ENCODE measurements at regions not wholly inside any gene's neighbourhood (a gene's known extent, or its start where the extent isn't known, plus 50 kb on each side); places are given as distances from the start of the nearest gene placed in this dataset.
"Not testable (repeated sequence)": the region's sequence is repeated elsewhere in the genome, so short reads cannot be mapped to it uniquely, and the experiment has no call there.

DNA sequence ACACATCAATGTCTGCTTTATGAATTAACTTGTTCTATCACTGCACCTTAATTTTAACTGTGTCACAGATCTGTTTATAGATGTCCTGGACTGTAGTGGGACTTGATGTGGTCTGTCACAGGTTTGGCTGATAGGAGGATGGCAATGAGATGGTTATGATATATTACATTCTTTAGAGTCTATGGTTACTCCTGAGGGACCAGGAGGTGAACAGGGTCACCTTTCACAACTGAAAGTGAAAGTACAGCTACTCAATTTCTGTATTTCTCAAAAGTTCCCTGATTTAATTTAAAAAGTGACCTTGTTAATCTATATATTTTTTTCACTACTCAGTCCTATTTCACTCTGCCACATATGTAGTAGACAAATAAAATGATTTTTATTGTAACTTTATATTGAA is 1284.1 kb upstream of the GYPC start:
- DNase-seq, result no peak

DNA sequence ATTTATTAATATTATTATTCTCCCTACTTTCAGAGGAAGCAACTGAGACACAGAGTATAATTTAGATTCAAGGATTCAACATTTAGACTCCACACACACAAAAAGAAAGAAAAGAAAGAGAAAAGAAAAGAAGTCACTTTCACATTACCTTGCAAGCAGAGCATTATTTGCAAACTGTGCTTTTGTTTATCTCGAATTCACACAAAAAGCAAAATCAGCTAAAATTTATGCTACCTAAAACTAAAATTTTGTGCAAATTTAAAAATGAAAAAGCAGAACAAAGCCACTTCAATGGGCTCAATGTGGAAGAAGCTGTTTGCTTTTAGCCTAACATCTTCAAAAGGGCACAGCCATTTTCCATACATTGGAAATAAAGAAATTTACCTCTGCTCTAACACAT is 1282.7 kb upstream of the GYPC start:
- DNase-seq, result no peak

GRCh38 chr2:125386074-125386473 is 1269.9 kb upstream of the GYPC start:
- DNase-seq, result no peak

DNA sequence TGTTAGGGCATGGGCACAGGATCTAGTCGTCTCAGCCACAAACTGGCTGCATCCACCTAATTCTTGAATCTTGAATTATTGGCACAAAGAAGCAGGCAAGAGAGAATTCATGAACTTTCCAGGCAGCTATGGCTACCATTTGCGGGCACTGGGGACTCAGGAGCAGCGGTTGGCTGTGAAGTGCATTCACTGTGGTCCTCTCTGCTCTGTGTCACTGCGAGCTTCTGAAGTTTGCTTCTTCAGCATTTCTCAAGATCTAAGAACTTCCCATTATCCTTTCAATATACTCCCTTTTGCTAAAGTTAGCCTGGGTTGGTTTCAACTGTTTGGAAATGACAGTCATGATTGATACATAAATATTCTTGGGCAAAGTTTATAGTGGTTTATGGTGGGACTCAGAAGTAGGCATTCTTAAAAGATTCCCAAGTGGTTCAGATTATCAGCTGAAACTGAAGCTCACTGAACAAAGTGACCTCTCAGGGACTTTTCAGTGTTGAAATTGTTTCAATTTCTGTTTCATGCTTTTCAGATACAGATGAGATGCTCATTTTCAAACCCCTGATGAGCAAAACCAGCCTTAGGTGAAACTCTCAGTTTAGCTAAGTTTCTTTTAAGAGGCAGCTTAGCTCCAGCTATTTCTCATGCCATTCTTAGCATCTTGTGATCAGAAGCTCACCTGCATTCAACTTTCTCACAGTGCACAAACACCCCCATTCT is 1258.3 kb upstream of the GYPC start:
- no peak for DNase-seq

DNA sequence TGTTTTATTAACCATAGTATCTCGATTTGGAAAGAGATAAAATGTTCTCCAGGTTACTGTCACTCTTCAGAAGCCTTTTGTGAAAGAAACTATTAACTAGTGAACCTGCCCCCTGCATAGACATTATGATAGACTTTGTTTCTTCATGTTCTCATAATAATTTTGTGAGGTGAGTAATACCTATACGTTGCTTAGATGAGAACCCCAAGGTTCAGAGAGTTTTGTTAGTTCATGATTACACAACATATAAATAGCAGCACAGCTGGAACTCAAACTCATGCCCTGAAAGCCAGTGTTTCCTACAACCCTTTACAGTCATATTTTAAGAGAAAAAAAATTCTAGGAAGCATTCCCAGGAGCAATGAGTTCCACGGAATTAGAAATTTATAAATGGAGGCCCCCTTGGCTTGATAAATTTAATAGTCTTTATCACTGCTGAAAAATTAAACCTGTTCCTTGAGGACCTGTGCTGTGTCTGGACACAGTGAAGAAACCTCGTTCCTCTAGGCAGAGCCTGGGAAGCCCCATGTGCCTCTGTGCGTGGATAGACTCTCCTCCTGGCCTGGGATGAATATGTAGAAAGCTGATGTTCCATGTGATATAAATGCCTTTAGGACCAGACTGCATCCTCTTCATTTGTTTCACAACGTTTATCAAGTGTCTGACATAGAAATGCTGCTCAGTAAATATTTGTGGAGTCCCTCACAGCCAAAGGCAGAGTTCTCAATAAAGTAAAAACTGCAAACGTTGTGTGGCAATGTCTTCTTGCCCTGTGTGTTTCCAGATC is 1257.0 kb upstream of the GYPC start:
- no peak for DNase-seq

DNA sequence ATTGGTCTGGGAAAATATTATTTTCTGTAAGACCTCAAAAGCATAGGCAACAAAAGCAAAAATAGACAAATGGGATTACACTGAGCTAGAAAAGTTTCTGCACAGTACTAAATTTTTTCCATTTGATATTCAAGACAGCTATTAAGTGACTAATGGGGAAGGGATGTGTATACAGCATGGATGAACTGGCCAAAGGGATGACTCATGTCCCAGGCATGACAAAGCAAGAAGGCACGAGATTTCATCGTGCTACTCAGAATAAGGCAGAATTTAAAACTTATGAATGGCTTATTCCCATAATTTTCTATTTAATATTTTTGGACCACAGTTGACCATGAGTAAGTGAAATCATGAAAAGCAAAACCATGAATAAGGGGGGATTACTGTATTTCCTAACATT is 1250.1 kb upstream of the GYPC start:
- no peak for DNase-seq

DNA sequence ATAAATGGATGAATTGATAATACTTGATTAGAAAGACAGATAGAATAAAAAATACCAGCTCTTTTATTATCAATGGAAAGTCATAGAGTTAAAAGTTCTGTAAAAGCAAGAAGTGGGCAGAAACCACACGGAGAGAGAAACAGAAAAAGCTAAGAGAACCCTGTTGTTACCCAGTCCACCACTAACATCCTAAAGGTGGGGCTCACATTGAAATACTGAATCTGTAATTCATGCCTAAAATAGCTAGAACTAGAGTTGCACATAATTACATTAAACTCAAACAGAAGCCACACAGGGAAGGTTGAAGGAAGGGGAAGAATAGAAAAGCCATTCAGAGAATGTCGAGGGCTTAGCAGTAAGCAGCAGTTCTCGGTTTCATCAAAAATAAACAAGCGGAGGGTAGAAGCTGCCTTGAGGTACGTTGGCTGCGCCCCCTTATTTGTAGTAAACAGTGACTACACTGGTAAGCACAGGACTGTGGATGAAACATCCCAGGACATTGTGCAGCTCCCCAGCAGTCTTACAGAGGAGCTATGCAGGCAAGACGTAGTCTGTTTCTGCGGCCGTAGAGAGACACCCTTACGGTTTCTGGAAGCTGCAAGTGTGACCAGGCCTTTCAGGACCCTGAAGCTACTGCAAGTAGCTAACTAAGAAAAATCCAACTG is 1247.0 kb upstream of the GYPC start:
- DNase-seq, result no peak

DNA sequence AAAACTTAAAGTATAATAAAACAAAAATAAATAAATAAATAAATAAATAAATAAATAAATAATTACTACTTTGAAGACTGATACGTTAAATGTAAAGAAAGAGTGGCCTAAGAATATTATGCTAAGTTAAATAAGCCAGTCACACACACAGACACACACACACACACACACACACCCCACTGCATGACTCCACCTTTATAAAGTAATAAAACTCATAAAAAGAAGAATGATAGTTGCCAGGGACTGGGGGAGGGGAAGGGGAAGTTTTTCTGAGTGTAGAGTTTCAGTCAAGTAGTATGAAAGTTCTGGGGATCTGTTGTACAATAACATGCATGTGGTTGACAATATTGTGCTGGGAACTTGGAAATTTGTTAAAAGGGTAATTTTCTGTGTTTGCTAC is 1237.5 kb upstream of the GYPC start:
- DNase-seq, result no peak

DNA sequence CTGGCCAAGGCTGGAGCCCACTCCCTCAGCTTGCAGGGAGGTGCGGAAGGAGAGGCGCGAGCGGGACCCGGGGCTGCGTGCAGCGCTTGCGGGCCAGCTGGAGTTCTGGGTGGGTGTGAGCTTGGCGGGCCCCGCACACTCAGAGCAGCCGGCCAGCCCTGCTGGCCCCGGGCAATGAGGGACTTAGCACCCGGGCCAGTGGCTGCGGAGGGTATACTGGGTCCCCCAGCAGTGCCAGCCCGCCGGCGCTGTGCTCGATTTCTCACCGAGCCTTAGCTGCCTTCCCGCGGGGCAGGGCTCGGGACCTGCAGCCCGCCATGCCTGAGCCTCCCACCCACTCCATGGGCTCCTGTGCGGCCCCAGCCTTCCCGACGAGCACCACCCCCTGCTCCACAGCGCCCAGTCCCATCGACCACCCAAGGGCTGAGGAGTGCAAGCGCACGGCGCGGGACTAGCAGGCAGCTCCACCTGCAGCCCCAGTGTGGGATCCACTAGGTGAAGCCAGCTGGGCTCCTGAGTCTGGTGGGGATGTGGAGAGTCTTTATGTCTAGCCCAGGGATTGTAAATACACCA is 1233.7 kb upstream of the GYPC start:
- not testable (repeated sequence) for DNase-seq

GRCh38 chr2:125424266-125424785 is 1231.6 kb upstream of the GYPC start:
- DNase-seq, result no peak

GRCh38 chr2:125427721-125428315 is 1228.1 kb upstream of the GYPC start:
- DNase-seq, result no peak

- no peak for DNase-seq
Observed at GRCh38 chr2:125444106-125444505, 1211.9 kb upstream of the GYPC start.

DNA sequence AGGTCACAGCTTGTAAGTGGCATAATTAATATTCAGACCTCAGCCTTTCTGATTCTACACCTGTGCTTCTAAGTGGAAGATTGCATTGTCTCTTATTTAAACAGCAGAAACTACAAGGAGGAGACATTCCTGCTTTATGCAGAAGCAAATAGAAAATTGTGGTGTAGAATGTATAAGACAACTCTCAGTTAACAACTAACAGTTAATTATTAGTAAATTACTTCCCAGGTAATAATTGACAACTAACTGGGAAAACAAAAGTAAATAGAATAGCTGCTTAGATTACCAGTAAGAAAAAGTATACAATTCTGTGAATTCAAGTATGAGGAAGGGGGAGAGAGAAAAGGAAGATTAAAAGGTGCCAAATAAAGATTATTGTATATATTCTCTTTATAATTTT is 1210.5 kb upstream of the GYPC start:
- DNase-seq, result no peak

- DNase-seq, result no peak
Observed at GRCh38 chr2:125450092-125450491, 1205.9 kb upstream of the GYPC start.

DNA sequence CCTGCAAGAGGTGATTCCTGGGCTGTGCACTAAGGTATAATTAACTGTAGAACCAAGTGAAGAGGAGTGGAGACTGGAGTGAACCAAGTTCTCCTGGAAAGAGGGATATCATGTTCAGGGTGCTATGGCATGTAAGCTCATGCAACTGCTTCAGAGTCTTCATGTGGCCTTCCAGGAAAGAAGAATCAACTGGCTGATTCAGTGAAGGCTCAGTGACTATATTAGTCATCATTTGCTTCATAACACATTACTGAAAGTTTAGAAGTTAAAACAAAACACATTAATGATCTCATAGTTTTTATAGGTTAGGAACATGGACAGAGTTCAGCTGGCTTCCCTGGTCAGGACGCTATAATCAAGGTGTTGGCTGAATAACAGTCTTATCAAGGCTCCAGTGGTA is 1200.8 kb upstream of the GYPC start:
- DNase-seq, result no peak

DNA sequence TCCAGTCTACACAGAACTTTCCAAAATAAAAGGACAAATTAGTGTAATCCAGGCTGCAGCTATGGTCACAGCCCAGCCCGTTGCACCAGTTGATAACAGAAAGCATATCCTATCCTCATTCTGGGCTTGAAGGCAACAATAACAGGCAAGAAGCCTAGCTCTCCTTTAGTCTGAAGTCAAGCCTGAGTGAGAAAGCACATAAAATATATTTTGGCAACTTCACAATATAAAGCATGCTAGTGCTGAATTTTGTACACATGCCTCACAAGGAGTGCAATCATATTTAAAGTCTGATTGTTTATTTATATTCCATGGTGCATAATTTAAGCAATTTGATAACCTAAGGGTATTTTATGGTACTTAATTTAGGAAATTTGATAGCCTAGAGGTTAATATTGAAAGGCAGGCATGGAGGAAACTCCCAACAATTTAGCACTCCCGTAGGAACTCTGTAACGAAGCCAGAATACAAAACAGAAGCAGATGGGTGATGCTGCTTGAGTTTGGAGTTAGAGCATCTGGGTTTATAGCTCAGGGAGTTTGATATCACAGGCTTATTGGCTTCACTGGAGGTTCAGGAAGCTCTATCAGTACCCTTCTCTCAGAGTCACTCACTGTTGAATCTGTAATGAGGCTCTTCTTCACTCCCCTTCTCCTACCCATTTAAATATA is 1199.1 kb upstream of the GYPC start:
- no peak for DNase-seq

GRCh38 chr2:125471963-125472362 is 1184.0 kb upstream of the GYPC start:
- DNase-seq, result no peak

DNA sequence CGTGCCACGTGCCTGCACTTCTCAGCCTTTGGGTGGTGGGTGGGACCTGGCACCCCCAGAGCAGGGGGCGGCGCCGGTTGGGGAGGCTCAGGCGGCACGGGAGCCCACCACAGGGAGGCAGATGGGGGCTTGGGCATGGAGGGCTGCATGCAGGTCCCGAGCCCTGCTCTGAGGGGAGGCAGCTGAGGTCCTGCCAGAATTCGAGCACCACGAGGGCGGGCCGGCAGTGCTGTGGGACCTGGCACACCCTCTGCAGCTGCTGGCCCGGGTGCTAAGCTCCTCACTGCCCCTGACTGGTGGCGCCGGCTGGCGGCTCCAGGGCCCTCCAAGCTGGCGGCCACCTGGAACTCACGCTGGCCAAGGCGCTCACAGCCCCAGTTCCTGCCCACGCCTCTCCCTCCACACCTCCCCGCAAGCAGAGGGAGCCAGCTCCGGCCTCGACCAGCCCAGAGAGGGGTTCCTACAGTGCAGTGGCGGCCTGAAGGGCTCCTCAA is 1176.8 kb upstream of the GYPC start:
- no peak for DNase-seq

DNA sequence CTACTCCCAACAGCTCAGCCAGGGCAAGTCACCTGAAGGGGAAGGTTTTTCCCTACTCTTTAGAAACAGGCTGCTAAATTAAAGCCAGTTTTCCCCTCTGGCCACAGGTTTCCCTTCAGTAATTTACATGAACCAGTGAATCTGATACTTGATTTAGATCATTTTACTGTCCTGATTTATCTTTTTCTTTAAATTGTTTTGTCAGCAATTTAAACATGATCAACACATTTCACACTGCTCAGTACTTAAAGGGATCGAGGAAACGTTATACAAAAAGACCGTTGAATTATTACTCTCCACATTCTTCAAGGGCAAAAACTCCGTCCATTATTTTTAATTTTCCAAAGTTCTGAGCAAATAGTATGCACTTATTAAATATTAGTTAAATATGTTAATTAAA is 1165.7 kb upstream of the GYPC start:
- DNase-seq, result no peak

DNA sequence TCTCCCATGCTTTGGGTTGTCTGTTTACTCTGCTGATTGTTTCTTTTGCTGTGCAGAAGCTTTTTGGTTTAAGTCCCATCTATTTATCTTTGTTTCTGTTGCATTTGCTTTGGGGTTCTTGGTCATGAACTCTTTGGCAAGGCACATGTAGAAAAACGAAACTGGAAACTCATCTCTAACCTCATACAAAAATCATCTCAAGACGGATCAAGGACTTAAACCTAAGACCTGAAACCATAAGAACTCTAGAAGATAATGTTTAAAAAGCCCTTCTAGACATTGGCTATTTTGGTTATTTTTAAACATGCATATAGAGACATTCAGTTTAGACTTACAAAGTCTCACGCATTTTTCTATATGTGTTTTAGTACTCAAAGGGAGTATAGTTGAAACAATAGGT is 1164.3 kb upstream of the GYPC start:
- DNase-seq, result no peak

DNA sequence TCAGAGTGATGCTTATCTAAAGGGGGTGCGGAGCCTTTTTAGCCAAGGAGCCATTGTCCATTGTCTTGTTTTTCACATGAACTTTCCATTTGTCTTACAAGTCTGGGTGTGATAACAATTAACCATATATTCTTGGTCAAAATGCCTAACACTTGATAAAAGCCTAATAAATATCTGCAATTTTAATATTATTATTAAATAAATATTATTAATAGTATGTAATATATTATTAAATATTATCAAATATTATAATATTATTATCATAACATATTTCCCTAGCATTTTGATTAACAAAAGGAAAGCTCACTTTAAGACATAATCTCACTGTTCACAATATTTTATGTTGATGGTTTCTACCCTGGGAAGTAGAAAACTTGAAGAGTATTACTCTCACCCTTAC is 1143.6 kb upstream of the GYPC start:
- no peak for DNase-seq

- no peak for DNase-seq
Observed at GRCh38 chr2:125516496-125517109, 1139.4 kb upstream of the GYPC start.

All from stimulated activated CD4-positive, alpha-beta T cell treated with anti-CD3 and anti-CD28 coated beads, Interleukin-4, amount 100 ng/mL, for 1 hour (primary cell).